Esophagus squamous epithelium (tissue), 5 donors: ENCODE measurements at regions not wholly inside any gene's neighbourhood (a gene's known extent, or its start where the extent isn't known, plus 50 kb on each side); places are given as distances from the start of the nearest gene placed in this dataset.

ENCODE experiments used
- DNase-seq: peaks from one replicate; lab custom pipeline; 2025; lab: John Stamatoyannopoulos, UW
- H3K27ac ChIP-seq, 4 donors: fragments of 200-600 bp; sonication (generic); one replicate each; pipeline ENCODE4 v1.5.1; 2016 to 2019; ENCODE audit warnings: mild to moderate bottlenecking in 1 of 4
- H3K27me3 ChIP-seq, 4 donors: fragments of 200-600 bp; sonication (generic); 1 replicate in 3 of 4; 2 replicates in 1 of 4; pipeline versions ENCODE4 v1.5.1 to v1.6.0; 2017 to 2021; ENCODE audit warnings: antibody characterized with exemption in 1 of 4
- H3K36me3 ChIP-seq, 3 donors: fragments of 200-600 bp; sonication (generic); one replicate each; pipeline ENCODE4 v1.5.1; 2016 to 2019
- H3K4me1 ChIP-seq, 3 donors: fragments of 200-600 bp; sonication (generic); one replicate each; pipeline ENCODE4 v1.5.1; 2017 to 2019
- H3K4me3 ChIP-seq, 4 donors: fragments of 200-600 bp; sonication (generic); 1 replicate in 3 of 4; 2 replicates in 1 of 4; pipeline ENCODE4 v1.5.1; 2016 to 2019; ENCODE audit warnings: mild to moderate bottlenecking in 2 of 4, moderate library complexity in 1 of 4
- H3K9me3 ChIP-seq, 3 donors: fragments of 200-600 bp; sonication (generic); one replicate each; pipeline ENCODE4 v1.5.1; 2016 to 2019
- CTCF ChIP-seq, 6 experiments: fragments of 450-650 bp in 4 of 6; fragments of 200-600 bp in 2 of 6; sonication (generic) in 2 of 6; IDR thresholded peaks; one replicate each; pipeline ENCODE4 v1.5.1; 2016 to 2019; ENCODE audit warnings: antibody characterized with exemption in 6 of 6, mild to moderate bottlenecking in 4 of 6, moderate library complexity in 4 of 6
- POLR2A ChIP-seq, 4 donors: fragments of 450-650 bp; IDR thresholded peaks; one replicate each; pipeline ENCODE4 v1.6.1; 2017; ENCODE audit warnings: antibody characterized with exemption in 4 of 4, mild to moderate bottlenecking in 4 of 4, moderate library complexity in 3 of 4
- WGBS, 2 donors: methylation state at CpG; one replicate each; pipeline ENCODE4 v1.1.5; 2018; 5-methylcytosine and 5-hydroxymethylcytosine counted together
- intact Hi-C: fragments of 100-400 bp; cut with DNase I; formaldehyde crosslinking; loops from one replicate; pipeline ENCODE4 v1.15.0; 2022
- donor health status: DM: yes; HTN: yes; CAD: no.

GRCh38 chr7:21326921-21327320 is 101.0 kb upstream of the SP4 start:
- 68 to 74% methylated on average over 3 of the region's 3 CpGs for WGBS, 2 donors
- Histone ChIP-seq H3K27ac (no peak overlapping the region), H3K4me1 (no peaks in the 10 kb centered on the region), H3K4me3 (no peak overlapping the region), H3K9me3 (no peaks in the 10 kb centered on the region), H3K27me3 (no peaks in the 10 kb centered on the region), H3K36me3 (no peaks in the 10 kb centered on the region)
- intact Hi-C loops: no loop called here
- DNase-seq: no peak
- TF ChIP-seq CTCF (IDR thresholded peaks at IDR 0.05) (no peak), POLR2A (IDR thresholded peaks at IDR 0.05) (no peak)

GRCh38 chr7:21327422-21328409 is 100.2 kb upstream of the SP4 start:
- TF ChIP-seq CTCF (IDR thresholded peaks at IDR 0.05) (no peak), POLR2A (IDR thresholded peaks at IDR 0.05) (no peak)
- no peaks in the 10 kb centered on the region for H3K36me3 ChIP-seq
- H3K4me1 ChIP-seq: no peaks in the 10 kb centered on the region
- WGBS, 2 donors: 86 to 95% methylated on average over 4 of the region's 4 CpGs
- intact Hi-C loops: no loop called here
- no peak overlapping the region for H3K4me3 ChIP-seq
- no peak overlapping the region for H3K27ac ChIP-seq
- no peak for DNase-seq
- H3K9me3 ChIP-seq: no peaks in the 10 kb centered on the region
- no peaks in the 10 kb centered on the region for H3K27me3 ChIP-seq

- intact Hi-C loops: no loop called here
- DNase-seq: no peak
- WGBS, 2 donors: 83 to 96% methylated on average over 2 to 4 of the region's 31 CpGs
- Histone ChIP-seq H3K4me3 (no peak overlapping the region), H3K36me3 (no peaks in the 10 kb centered on the region), H3K27ac (no peak overlapping the region), H3K4me1 (no peaks in the 10 kb centered on the region), H3K9me3 (no peaks in the 10 kb centered on the region), H3K27me3 (no peaks in the 10 kb centered on the region)
- TF ChIP-seq CTCF (IDR thresholded peaks at IDR 0.05) (no peak), POLR2A (IDR thresholded peaks at IDR 0.05) (no peak)
These were observed 97.3 kb upstream of the SP4 start for GRCh38 chr7:21330462-21331178.

DNA sequence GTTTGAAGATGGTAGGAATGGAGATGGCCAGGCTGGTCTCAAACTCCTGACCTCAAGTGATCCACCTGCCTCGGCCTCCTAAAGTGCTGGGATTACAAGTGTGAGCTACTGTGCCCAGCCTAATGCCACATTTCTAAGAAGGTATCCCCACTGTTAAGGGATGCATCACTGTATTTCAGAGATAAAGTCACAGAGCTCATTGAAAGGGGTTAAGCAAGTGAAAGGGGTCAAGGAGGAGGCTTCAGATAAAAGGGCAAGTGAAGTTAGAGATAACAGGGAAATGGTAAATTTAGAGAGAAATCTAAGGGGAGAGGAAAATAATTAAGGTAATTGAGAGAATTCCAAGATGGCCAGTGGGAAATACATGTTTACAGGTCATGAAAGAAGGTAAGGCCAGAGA is 93.0 kb upstream of the SP4 start:
- no peaks in the 10 kb centered on the region for H3K27me3 ChIP-seq
- no peaks in the 10 kb centered on the region for H3K36me3 ChIP-seq
- no peaks in the 10 kb centered on the region for H3K4me1 ChIP-seq
- no peaks in the 10 kb centered on the region for H3K9me3 ChIP-seq
- no peak overlapping the region for H3K4me3 ChIP-seq
- no peak for TF ChIP-seq POLR2A (IDR thresholded peaks at IDR 0.05)
- TF ChIP-seq CTCF (IDR thresholded peaks at IDR 0.05): no peak
- DNase-seq: no peak
- 78 to 82% methylated on average over 1 of the region's 1 CpG for WGBS, 2 donors
- no peak overlapping the region for H3K27ac ChIP-seq
- intact Hi-C loops: no loop called here

DNA sequence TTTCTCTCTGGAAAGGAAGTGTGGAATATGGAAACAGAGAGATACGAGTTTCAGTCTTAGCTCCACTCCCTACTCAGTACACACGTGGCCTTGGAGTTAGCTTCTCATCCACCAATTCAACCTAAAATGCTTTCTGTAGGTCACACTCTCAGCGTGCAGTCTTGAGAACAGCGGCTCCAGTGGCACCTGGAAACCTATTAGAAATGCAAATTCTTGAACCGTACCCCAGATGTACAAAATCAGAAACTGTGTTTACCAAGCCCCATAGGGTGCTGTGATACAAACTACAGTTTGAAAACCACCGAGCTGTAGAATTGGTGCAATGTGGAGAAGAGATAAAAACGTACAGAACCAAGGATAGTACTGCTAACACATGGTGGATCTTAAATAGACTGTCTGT is 91.1 kb upstream of the SP4 start:
- intact Hi-C loops: no loop called here
- Histone ChIP-seq H3K4me1 (no peaks in the 10 kb centered on the region), H3K4me3 (no peak overlapping the region), H3K27ac (no peak overlapping the region), H3K27me3 (no peaks in the 10 kb centered on the region), H3K9me3 (no peaks in the 10 kb centered on the region), H3K36me3 (no peaks in the 10 kb centered on the region)
- 78 to 80% methylated on average over 7 of the region's 7 CpGs for WGBS, 2 donors
- TF ChIP-seq POLR2A (IDR thresholded peaks at IDR 0.05) (no peak), CTCF (IDR thresholded peaks at IDR 0.05) (no peak)
- DNase-seq: no peak
